OCI-LY7 (cell line): ENCODE measurements at regions not wholly inside any gene's neighbourhood (a gene's known extent, or its start where the extent isn't known, plus 50 kb on each side); places are given as distances from the start of the nearest gene placed in this dataset.

Experiments
- BruUV-seq: library from RNA; stranded (reverse); fragments of 400-500 nt; replicated peaks from 2 replicates; lab custom pipeline; 2021; lab: Mats Ljungman, UMichigan
- CTCF ChIA-PET: fragments of 300-600 bp; sonication (Branson Sonifier 250); formaldehyde crosslinking; loops from one replicate; lab custom pipeline; 2022; ENCODE audit warnings: antibody characterized with exemption; ENCODE audit not compliant: unreplicated experiment; lab: Charles Lee
- POLR2A ChIA-PET: fragments of 300-600 bp; sonication (Branson Sonifier 250); formaldehyde crosslinking; loops from one replicate; lab custom pipeline; 2022; ENCODE audit warnings: antibody characterized with exemption; lab: Charles Lee
- DNase-seq: peaks from one replicate; pipeline ENCODE4 v3.0.0-alpha.2; 2015; ENCODE audit warnings: low spot score
- H2AFZ ChIP-seq: fragments of 200-600 bp; sonication (generic), shearing (Covaris generic); 2 replicates; pipeline ENCODE4 v1.6.1; 2014; ENCODE audit warnings: mild to moderate bottlenecking, antibody characterized with exemption, low read length, moderate library complexity
- H3K27ac ChIP-seq: fragments of 200-600 bp; sonication (generic); 2 replicates; pipeline ENCODE4 v1.5.1; 2014; ENCODE audit warnings: mixed run types, low read depth, mild to moderate bottlenecking, moderate library complexity, low read length, inconsistent platforms; ENCODE audit not compliant: poor library complexity, severe bottlenecking
- H3K36me3 ChIP-seq: fragments of 200-600 bp; sonication (generic); 2 replicates; pipeline ENCODE4 v1.6.1; 2014; ENCODE audit warnings: mild to moderate bottlenecking, antibody characterized with exemption, low read length, moderate library complexity, mixed read lengths; ENCODE audit not compliant: insufficient read depth
- H3K4me1 ChIP-seq: fragments of 200-600 bp; sonication (generic); 2 replicates; pipeline ENCODE4 v1.5.1; 2014; ENCODE audit warnings: mild to moderate bottlenecking, low read length; ENCODE audit not compliant: insufficient read depth, poor library complexity, severe bottlenecking
- H3K4me2 ChIP-seq: fragments of 200-600 bp; sonication (generic); 2 replicates; pipeline ENCODE4 v1.6.1; 2014; ENCODE audit warnings: mild to moderate bottlenecking, low read length
- H3K4me3 ChIP-seq: fragments of 200-600 bp; sonication (generic); 2 replicates; pipeline ENCODE4 v1.5.1; 2014; ENCODE audit warnings: mild to moderate bottlenecking, low read depth, low read length; ENCODE audit not compliant: poor library complexity, severe bottlenecking
- H3K79me2 ChIP-seq: fragments of 200-600 bp; sonication (generic); 2 replicates; pipeline ENCODE4 v1.6.1; 2016; ENCODE audit warnings: low read depth, mild to moderate bottlenecking, low read length, moderate library complexity, mixed read lengths; ENCODE audit not compliant: insufficient read depth
- H3K9me2 ChIP-seq: fragments of 200-600 bp; sonication (generic); 2 replicates; pipeline ENCODE4 v1.6.1; 2016; ENCODE audit warnings: mild to moderate bottlenecking, low read length, mixed read lengths; ENCODE audit not compliant: insufficient read depth
- H3K9me3 ChIP-seq: fragments of 200-600 bp; sonication (generic); 2 replicates; pipeline ENCODE4 v1.6.1; 2014; ENCODE audit warnings: mild to moderate bottlenecking, mixed run types, low read length, mixed read lengths
- H4K20me1 ChIP-seq: fragments of 200-600 bp; sonication (generic); 2 replicates; pipeline ENCODE4 v1.6.1; 2014; ENCODE audit warnings: mild to moderate bottlenecking, antibody characterized with exemption, low read length, moderate library complexity, mixed read lengths; ENCODE audit not compliant: insufficient read depth
- CTCF ChIP-seq: fragments of 200-600 bp; sonication (generic); conservative IDR thresholded peaks from 2 replicates; pipeline ENCODE4 v1.5.1; 2014; ENCODE audit warnings: mild to moderate bottlenecking, antibody characterized with exemption, low read length, moderate library complexity, mixed read lengths
- EZH2phosphoT487 ChIP-seq: fragments of 200-600 bp; sonication (generic); IDR thresholded peaks from 2 replicates; pipeline ENCODE4 v1.6.1; 2018; ENCODE audit warnings: low read depth, borderline replicate concordance, mild to moderate bottlenecking, mixed run types, antibody characterized with exemption, low read length, moderate library complexity, mixed read lengths
- intact Hi-C: fragments of 100-400 bp; cut with micrococcal nuclease; formaldehyde crosslinking; loops from one replicate; pipeline ENCODE4 v1.10.0; 2022; ENCODE audit not compliant: unreplicated experiment

GRCh38 chr12:74285773-74286172 is 251.9 kb upstream of the ATXN7L3B start:
- no peaks in the 10 kb centered on the region for H3K9me3 ChIP-seq
- POLR2A ChIA-PET: no interaction called here
- intact Hi-C loops: no loop called here

GRCh38 chr12:74286254-74286653 is 251.4 kb upstream of the ATXN7L3B start:
- no peaks in the 10 kb centered on the region for H3K9me3 ChIP-seq
- H4K20me1 ChIP-seq: no peaks in the 10 kb centered on the region
- no peak for DNase-seq
- no peaks in the 10 kb centered on the region for H3K36me3 ChIP-seq
- no peaks in the 10 kb centered on the region for H3K79me2 ChIP-seq
- no peaks in the 10 kb centered on the region for H3K4me1 ChIP-seq
- BruUV-seq: no TSS peak
- H3K27ac ChIP-seq: no peak overlapping the region
- no peak overlapping the region for H2AFZ ChIP-seq
- intact Hi-C loops: no loop called here
- ChIA-PET CTCF (no interaction called here), POLR2A (no interaction called here)
- no peaks in the 10 kb centered on the region for H3K9me2 ChIP-seq
- no peak overlapping the region for H3K4me2 ChIP-seq
- H3K4me3 ChIP-seq: no peak overlapping the region
- no peak for TF ChIP-seq EZH2phosphoT487

More at GRCh38 chr12:74285773-74286172, 251.9 kb upstream of the ATXN7L3B start:
- no peaks in the 10 kb centered on the region for H3K9me2 ChIP-seq
- no peak overlapping the region for H2AFZ ChIP-seq
- H4K20me1 ChIP-seq: no peaks in the 10 kb centered on the region
- TF ChIP-seq EZH2phosphoT487 (no peak), CTCF (no peak)
- H3K36me3 ChIP-seq: no peaks in the 10 kb centered on the region
- H3K79me2 ChIP-seq: no peaks in the 10 kb centered on the region
- DNase-seq: no peak
- CTCF ChIA-PET: no interaction called here
- H3K27ac ChIP-seq: no peak overlapping the region
- BruUV-seq: no TSS peak
- H3K4me1 ChIP-seq: no peaks in the 10 kb centered on the region
- H3K4me3 ChIP-seq: no peak overlapping the region
- H3K4me2 ChIP-seq: no peak overlapping the region

- Histone ChIP-seq H4K20me1 (no peaks in the 10 kb centered on the region), H3K9me3 (no peaks in the 10 kb centered on the region), H3K4me2 (no peak overlapping the region), H3K4me3 (no peak overlapping the region), H3K4me1 (no peaks in the 10 kb centered on the region), H3K27ac (no peak overlapping the region), H3K79me2 (no peaks in the 10 kb centered on the region), H3K9me2 (no peaks in the 10 kb centered on the region), H3K36me3 (no peaks in the 10 kb centered on the region), H2AFZ (no peak overlapping the region)
- intact Hi-C loops: no loop called here
- POLR2A ChIA-PET: no interaction called here
- no TSS peak for BruUV-seq
- CTCF ChIA-PET: no interaction called here
- DNase-seq: no peak
- no peak for TF ChIP-seq CTCF
- no peak for TF ChIP-seq EZH2phosphoT487
These were observed 245.1 kb upstream of the ATXN7L3B start for GRCh38 chr12:74292351-74293194.
